DND-41 (cell line): ENCODE measurements at regions not wholly inside any gene's neighbourhood (a gene's known extent, or its start where the extent isn't known, plus 50 kb on each side); places are given as distances from the start of the nearest gene placed in this dataset.

ENCODE experiments used
- ATAC-seq: fragments of 200-7000 bp; cut with Tn5 transposase; 3 replicates; pipeline ENCODE4 v1.9.1; 2021; ENCODE audit warnings: low read depth; ENCODE audit not compliant: insufficient read depth
- DNase-seq: peaks from one replicate; pipeline ENCODE4 v3.0.0-alpha.2; 2020
- H2AFZ ChIP-seq: 2 replicates; pipeline ENCODE4 v1.6.0; 2012; ENCODE audit warnings: low read depth, low read length
- H3K27ac ChIP-seq: 2 replicates; pipeline ENCODE4 v1.5.1; 2012; ENCODE audit warnings: low read length, inconsistent platforms
- H3K27me3 ChIP-seq: fragments of 200-600 bp; sonication (generic); 2 replicates; pipeline ENCODE4 v1.6.0; 2012; ENCODE audit warnings: low read length, mild to moderate bottlenecking, inconsistent platforms; ENCODE audit not compliant: insufficient read depth, poor library complexity
- H3K36me3 ChIP-seq: 2 replicates; pipeline ENCODE4 v1.5.1; 2012; ENCODE audit warnings: low read length, inconsistent platforms; ENCODE audit not compliant: insufficient read depth
- H3K4me1 ChIP-seq: 2 replicates; pipeline ENCODE4 v1.5.1; 2012; ENCODE audit warnings: mild to moderate bottlenecking, low read length; ENCODE audit not compliant: insufficient read depth
- H3K4me2 ChIP-seq: 2 replicates; pipeline ENCODE4 v1.6.0; 2012; ENCODE audit warnings: mild to moderate bottlenecking, moderate library complexity, low read length, inconsistent platforms; ENCODE audit not compliant: insufficient read depth
- H3K4me3 ChIP-seq, 2 experiments: fragments of 200-600 bp in 1 of 2; shearing (Covaris generic) in 1 of 2; 2 replicates each; pipeline ENCODE4 v1.5.1; 2012 to 2016; ENCODE audit warnings: inconsistent platforms in 2 of 2, low read length in 2 of 2, mild to moderate bottlenecking in 2 of 2, low read depth in 1 of 2, moderate library complexity in 1 of 2
- H3K79me2 ChIP-seq: 2 replicates; pipeline ENCODE4 v1.6.0; 2012; ENCODE audit warnings: low read length, inconsistent platforms; ENCODE audit not compliant: insufficient read depth
- H3K9ac ChIP-seq: 2 replicates; pipeline ENCODE4 v1.6.0; 2012; ENCODE audit warnings: low read depth, mild to moderate bottlenecking, inconsistent platforms, low read length, moderate library complexity
- H3K9me3 ChIP-seq: 2 replicates; pipeline ENCODE4 v1.5.1; 2012; ENCODE audit warnings: low read length, moderate library complexity, mild to moderate bottlenecking, inconsistent platforms; ENCODE audit not compliant: insufficient read depth, severe bottlenecking
- H4K20me1 ChIP-seq: 2 replicates; pipeline ENCODE4 v1.6.0; 2012; ENCODE audit warnings: low read length; ENCODE audit not compliant: insufficient read depth
- EZH2 ChIP-seq: IDR thresholded peaks from 3 replicates; pipeline ENCODE4 v1.6.1; 2012; ENCODE audit warnings: borderline replicate concordance, low read depth, mild to moderate bottlenecking, moderate library complexity, low read length, inconsistent platforms; ENCODE audit not compliant: severe bottlenecking
- TF ChIP-seq, protein P1 (sequence below): IDR thresholded peaks from 2 replicates; pipeline ENCODE4 v1.5.1; 2012; ENCODE audit warnings: borderline replicate concordance, low read length, moderate library complexity, mild to moderate bottlenecking; ENCODE audit not compliant: poor library complexity, severe bottlenecking; ENCODE audit errors: extremely low read depth

DNA sequence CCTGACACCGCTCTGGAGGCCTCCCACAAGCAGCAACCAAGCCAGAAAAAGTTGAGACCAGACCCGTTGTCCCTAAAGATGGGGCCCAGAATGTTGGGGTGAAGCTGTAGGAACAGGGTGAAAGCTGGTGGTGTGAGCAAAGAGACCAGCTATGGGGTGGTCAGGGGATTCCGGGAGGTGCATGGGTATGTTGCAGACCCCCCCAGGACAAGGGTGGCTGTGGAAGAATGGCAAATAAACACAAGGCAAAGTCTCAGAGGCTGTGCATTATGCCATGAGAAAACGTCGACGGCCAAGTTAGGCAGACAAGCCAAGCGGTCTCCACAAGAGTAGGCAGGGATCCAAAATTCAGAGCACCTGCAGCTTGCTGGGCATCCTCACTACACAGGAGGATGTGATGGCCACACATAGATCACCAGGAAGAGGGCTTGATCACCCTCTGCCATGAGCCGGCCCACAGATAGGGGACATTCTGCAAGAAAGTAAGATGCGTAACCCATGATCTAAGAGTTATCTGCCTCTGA lies 58.8 kb upstream of the KCNA1 start:
- H3K9ac ChIP-seq, result no peak overlapping the region
- H2AFZ ChIP-seq, result no peak overlapping the region
- ATAC-seq, result no peak
- peaks cover 2% of the 10 kb centered on the region for H3K27me3 ChIP-seq
- peaks cover 5% of the 10 kb centered on the region; the same call in 1 of the 2 replicates for H3K4me1 ChIP-seq
- DNase-seq, result no peak
- H3K4me3 ChIP-seq, result no peak overlapping the region
- no peaks in the 10 kb centered on the region for H3K36me3 ChIP-seq
- no peaks in the 10 kb centered on the region for H3K79me2 ChIP-seq
- no peaks in the 10 kb centered on the region for H4K20me1 ChIP-seq
- no peaks in the 10 kb centered on the region for H3K9me3 ChIP-seq
- no peak for TF ChIP-seq EZH2
- TF ChIP-seq, protein P1, sequence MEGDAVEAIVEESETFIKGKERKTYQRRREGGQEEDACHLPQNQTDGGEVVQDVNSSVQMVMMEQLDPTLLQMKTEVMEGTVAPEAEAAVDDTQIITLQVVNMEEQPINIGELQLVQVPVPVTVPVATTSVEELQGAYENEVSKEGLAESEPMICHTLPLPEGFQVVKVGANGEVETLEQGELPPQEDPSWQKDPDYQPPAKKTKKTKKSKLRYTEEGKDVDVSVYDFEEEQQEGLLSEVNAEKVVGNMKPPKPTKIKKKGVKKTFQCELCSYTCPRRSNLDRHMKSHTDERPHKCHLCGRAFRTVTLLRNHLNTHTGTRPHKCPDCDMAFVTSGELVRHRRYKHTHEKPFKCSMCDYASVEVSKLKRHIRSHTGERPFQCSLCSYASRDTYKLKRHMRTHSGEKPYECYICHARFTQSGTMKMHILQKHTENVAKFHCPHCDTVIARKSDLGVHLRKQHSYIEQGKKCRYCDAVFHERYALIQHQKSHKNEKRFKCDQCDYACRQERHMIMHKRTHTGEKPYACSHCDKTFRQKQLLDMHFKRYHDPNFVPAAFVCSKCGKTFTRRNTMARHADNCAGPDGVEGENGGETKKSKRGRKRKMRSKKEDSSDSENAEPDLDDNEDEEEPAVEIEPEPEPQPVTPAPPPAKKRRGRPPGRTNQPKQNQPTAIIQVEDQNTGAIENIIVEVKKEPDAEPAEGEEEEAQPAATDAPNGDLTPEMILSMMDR, result no peak
- no peak overlapping the region for H3K4me2 ChIP-seq
- H3K27ac ChIP-seq, result no peak overlapping the region

DNA sequence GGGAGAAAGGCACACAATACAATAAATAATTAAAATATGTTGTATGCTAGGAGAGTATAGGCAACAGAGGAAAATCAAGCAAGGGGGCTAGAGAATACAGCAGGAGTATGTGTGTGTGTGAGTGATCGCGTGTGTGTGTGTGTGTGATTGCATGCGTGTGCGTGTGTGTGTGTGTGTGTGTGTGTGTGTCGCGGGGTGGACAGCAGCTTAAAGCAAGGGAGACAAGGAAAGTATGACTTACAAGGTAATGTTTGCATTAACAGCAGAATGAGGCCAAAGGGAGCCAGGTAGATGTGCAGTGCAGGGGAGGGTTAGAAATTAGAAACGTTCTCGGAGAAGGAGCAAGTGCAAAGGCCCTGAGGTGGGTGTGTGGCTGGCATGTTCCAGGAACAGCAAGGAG lies 57.4 kb upstream of the KCNA1 start:
- DNase-seq (no peak), ATAC-seq (no peak)
- Histone ChIP-seq H4K20me1 (no peaks in the 10 kb centered on the region), H3K9me3 (no peaks in the 10 kb centered on the region), H3K27me3 (peaks cover under 1% of the 10 kb centered on the region), H3K27ac (no peak overlapping the region), H3K4me1 (peaks cover 5% of the 10 kb centered on the region), H3K4me3 (no peak overlapping the region), H3K9ac (no peak overlapping the region), H3K36me3 (no peaks in the 10 kb centered on the region), H3K79me2 (no peaks in the 10 kb centered on the region), H3K4me2 (no peak overlapping the region), H2AFZ (no peak overlapping the region)
- TF ChIP-seq, protein P1, result no peak
- no peak for TF ChIP-seq EZH2

DNA sequence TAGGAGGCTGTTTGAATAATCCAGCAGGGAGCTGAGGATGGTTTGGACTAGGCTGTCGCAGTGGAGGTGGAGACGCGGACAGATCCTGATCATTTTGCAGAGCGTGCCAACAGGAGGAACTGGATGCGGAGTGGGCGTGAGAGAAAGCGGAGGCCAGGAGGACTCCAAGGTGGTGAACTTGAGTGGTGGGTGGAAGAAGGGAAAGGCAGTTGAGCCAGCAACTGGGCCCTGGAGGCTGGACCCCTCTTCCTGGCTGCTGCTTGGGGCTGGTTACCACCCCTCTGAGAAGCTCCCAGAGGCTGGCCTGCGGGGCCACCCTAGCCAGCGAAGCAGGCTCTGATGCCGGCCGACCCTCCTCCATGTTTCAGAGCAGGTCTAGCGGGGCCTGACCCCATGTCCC lies 56.8 kb upstream of the KCNA1 start:
- TF ChIP-seq EZH2, result no peak
- TF ChIP-seq, protein P1, result no peak
- no peak overlapping the region for H2AFZ ChIP-seq
- no peak overlapping the region for H3K4me2 ChIP-seq
- peaks cover 6% of the 10 kb centered on the region for H3K27me3 ChIP-seq
- H3K36me3 ChIP-seq, result no peaks in the 10 kb centered on the region
- H3K9ac ChIP-seq, result no peak overlapping the region
- H3K27ac ChIP-seq, result no peak overlapping the region
- H3K4me3 ChIP-seq, result no peak overlapping the region
- ATAC-seq, result no peak
- no peak for DNase-seq
- H3K79me2 ChIP-seq, result no peaks in the 10 kb centered on the region
- H3K9me3 ChIP-seq, result no peaks in the 10 kb centered on the region
- H3K4me1 ChIP-seq, result peaks cover 9% of the 10 kb centered on the region
- 0 out of 2 replicates have a peak, but pooled peaks cover under 1% of the 10 kb centered on the region for H4K20me1 ChIP-seq
